HG03457 (cell line): ENCODE measurements at regions not wholly inside any gene's neighbourhood (a gene's known extent, or its start where the extent isn't known, plus 50 kb on each side); places are given as distances from the start of the nearest gene placed in this dataset.

Experiments used
- ATAC-seq: cut with Tn5 transposase; IDR thresholded peaks from one replicate; pipeline ENCODE4 v1.9.1; 2021; ENCODE audit warnings: moderate number of reproducible peaks; ENCODE audit not compliant: unreplicated experiment

GRCh38 chr2:120968307-120969015, 232.8 kb downstream of the GLI2 start:
- ATAC-seq: no peak

GRCh38 chr2:120969613-120970355, 234.1 kb downstream of the GLI2 start:
- ATAC-seq: no peak

GRCh38 chr2:120971866-120972265, 236.2 kb downstream of the GLI2 start:
- no peak for ATAC-seq

- ATAC-seq: no peak
These were observed 236.6 kb downstream of the GLI2 start for GRCh38 chr2:120972286-120972685.

GRCh38 chr2:120973196-120973595, 237.5 kb downstream of the GLI2 start:
- ATAC-seq: no peak

- no peak for ATAC-seq
These were observed 239.3 kb downstream of the GLI2 start for GRCh38 chr2:120974950-120975349.

- no peak for ATAC-seq
These were observed 241.0 kb downstream of the GLI2 start for GRCh38 chr2:120976501-120977307.

GRCh38 chr2:120977582-120978358, 242.1 kb downstream of the GLI2 start:
- ATAC-seq: no peak

GRCh38 chr2:120978359-120979050, 242.8 kb downstream of the GLI2 start:
- no peak for ATAC-seq

GRCh38 chr2:120979398-120979797, 243.7 kb downstream of the GLI2 start:
- no peak for ATAC-seq

GRCh38 chr2:120979921-120980320, 244.3 kb downstream of the GLI2 start:
- no peak for ATAC-seq

GRCh38 chr2:120981443-120981842, 245.8 kb downstream of the GLI2 start:
- no peak for ATAC-seq

GRCh38 chr2:120982598-120982997, 246.9 kb downstream of the GLI2 start:
- no peak for ATAC-seq

- ATAC-seq: no peak
These were observed 247.7 kb downstream of the GLI2 start for GRCh38 chr2:120983344-120983743.

GRCh38 chr2:120984046-120984445, 248.4 kb downstream of the GLI2 start:
- ATAC-seq: no peak

GRCh38 chr2:120984452-120985173, 248.9 kb downstream of the GLI2 start:
- no peak for ATAC-seq

- no peak for ATAC-seq
These were observed 249.7 kb downstream of the GLI2 start for GRCh38 chr2:120985174-120985996.

- no peak for ATAC-seq
These were observed 250.5 kb downstream of the GLI2 start for GRCh38 chr2:120985997-120986651.
